HepG2 (cell line): ENCODE measurements at regions not wholly inside any gene's neighbourhood (a gene's known extent, or its start where the extent isn't known, plus 50 kb on each side); places are given as distances from the start of the nearest gene placed in this dataset.

Experiments used
- FOXM1 ChIP-seq: sonication (generic); formaldehyde crosslinking; IDR thresholded peaks from 2 replicates; pipeline ENCODE4 v1.5.0; 2020; ENCODE audit warnings: missing genetic modification reagents
- FOXP1 ChIP-seq, 2 experiments: fragments of 450-650 bp in 1 of 2; IDR thresholded peaks; 2 replicates each; pipeline ENCODE4 v1.6.1; 2017 to 2018; ENCODE audit warnings: antibody characterized with exemption in 1 of 2
- GTF2F1 ChIP-seq: fragments of 150-350 bp; IDR thresholded peaks from 2 replicates; pipeline ENCODE4 v1.6.1; 2014; ENCODE audit warnings: low read length
- HDAC6 ChIP-seq: fragments of 200-600 bp; sonication (generic); IDR thresholded peaks from 2 replicates; pipeline ENCODE4 v1.7.0; 2017; ENCODE audit warnings: mild to moderate bottlenecking, antibody characterized with exemption, low read length, low read depth
- MAFG ChIP-seq: sonication (generic); formaldehyde crosslinking; IDR thresholded peaks from 2 replicates; pipeline ENCODE4 v1.5.1; 2020; ENCODE audit warnings: mild to moderate bottlenecking, missing genetic modification reagents
- ZBTB7B ChIP-seq: sonication (generic); formaldehyde crosslinking; IDR thresholded peaks from 2 replicates; pipeline ENCODE4 v1.4.0; 2020; ENCODE audit warnings: missing genetic modification reagents
- ZNF335 ChIP-seq: sonication (generic); formaldehyde crosslinking; IDR thresholded peaks from 2 replicates; pipeline ENCODE4 v1.4.0; 2020; ENCODE audit warnings: missing genetic modification reagents
- ZNF766 ChIP-seq: sonication (generic); formaldehyde crosslinking; IDR thresholded peaks from 2 replicates; pipeline ENCODE4 v1.5.0; 2020; ENCODE audit warnings: missing genetic modification reagents, borderline replicate concordance
- TF ChIP-seq, protein P1 (sequence below): sonication (generic); formaldehyde crosslinking; IDR thresholded peaks from 2 replicates; pipeline ENCODE4 v1.8.1; 2023; ENCODE audit warnings: mild to moderate bottlenecking, missing genetic modification reagents
- TF ChIP-seq, protein P2 (sequence below): IDR thresholded peaks from 2 replicates; pipeline ENCODE4 v1.6.1; 2012; ENCODE audit warnings: low read length, improper control_type of control experiment

DNA sequence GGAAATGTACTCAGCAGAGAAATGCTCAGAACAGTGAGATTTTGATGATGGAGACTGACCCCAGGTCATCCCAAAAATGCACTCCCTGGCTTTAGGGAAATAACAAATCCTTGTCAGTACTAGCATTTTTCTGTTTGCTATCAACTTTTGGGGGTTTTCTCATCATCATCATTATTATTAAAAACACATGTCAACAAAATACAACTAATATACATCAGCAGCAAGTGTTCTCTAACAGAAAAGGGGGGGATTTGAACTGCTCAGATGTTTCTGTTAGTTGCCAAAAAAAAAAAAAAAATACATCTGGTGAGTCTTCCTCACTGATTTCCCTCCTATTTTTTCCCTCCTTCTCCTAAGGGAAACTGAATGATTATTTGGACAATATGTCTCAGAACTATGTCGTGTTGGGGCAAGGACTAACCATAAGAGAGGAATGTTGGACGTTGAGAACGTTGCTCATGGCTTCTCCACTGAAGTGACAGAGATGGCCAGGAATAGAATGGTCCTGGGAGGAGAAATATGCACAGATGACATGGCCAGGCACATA, 230.0 kb upstream of the MCTP2 start (continued):
- TF ChIP-seq, protein P1, sequence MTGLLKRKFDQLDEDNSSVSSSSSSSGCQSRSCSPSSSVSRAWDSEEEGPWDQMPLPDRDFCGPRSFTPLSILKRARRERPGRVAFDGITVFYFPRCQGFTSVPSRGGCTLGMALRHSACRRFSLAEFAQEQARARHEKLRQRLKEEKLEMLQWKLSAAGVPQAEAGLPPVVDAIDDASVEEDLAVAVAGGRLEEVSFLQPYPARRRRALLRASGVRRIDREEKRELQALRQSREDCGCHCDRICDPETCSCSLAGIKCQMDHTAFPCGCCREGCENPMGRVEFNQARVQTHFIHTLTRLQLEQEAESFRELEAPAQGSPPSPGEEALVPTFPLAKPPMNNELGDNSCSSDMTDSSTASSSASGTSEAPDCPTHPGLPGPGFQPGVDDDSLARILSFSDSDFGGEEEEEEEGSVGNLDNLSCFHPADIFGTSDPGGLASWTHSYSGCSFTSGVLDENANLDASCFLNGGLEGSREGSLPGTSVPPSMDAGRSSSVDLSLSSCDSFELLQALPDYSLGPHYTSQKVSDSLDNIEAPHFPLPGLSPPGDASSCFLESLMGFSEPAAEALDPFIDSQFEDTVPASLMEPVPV (CRISPR knock-in tag): no peak
- TF ChIP-seq FOXP1 (IDR thresholded peaks at IDR 0.05) (no peak), FOXP1 (CRISPR knock-in tag; IDR thresholded peaks at IDR 0.05) (no peak), FOXM1 (CRISPR knock-in tag) (no peak), ZNF335 (CRISPR knock-in tag) (no peak), MAFG (CRISPR knock-in tag) (no peak), ZNF766 (CRISPR knock-in tag) (no peak), GTF2F1 (no peak), ZBTB7B (no peak), HDAC6 (no peak)
- TF ChIP-seq, protein P2, sequence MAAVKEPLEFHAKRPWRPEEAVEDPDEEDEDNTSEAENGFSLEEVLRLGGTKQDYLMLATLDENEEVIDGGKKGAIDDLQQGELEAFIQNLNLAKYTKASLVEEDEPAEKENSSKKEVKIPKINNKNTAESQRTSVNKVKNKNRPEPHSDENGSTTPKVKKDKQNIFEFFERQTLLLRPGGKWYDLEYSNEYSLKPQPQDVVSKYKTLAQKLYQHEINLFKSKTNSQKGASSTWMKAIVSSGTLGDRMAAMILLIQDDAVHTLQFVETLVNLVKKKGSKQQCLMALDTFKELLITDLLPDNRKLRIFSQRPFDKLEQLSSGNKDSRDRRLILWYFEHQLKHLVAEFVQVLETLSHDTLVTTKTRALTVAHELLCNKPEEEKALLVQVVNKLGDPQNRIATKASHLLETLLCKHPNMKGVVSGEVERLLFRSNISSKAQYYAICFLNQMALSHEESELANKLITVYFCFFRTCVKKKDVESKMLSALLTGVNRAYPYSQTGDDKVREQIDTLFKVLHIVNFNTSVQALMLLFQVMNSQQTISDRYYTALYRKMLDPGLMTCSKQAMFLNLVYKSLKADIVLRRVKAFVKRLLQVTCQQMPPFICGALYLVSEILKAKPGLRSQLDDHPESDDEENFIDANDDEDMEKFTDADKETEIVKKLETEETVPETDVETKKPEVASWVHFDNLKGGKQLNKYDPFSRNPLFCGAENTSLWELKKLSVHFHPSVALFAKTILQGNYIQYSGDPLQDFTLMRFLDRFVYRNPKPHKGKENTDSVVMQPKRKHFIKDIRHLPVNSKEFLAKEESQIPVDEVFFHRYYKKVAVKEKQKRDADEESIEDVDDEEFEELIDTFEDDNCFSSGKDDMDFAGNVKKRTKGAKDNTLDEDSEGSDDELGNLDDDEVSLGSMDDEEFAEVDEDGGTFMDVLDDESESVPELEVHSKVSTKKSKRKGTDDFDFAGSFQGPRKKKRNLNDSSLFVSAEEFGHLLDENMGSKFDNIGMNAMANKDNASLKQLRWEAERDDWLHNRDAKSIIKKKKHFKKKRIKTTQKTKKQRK: no peak
